ENCODE measurements at regions not wholly inside any gene's neighbourhood (a gene's known extent, or its start where the extent isn't known, plus 50 kb on each side); places are given as distances from the start of the nearest gene placed in this dataset.

- H2AFZ ChIP-seq (ENCODE audit: control insufficient read depth, low read length) = no peak overlapping the region
- no peaks in the 10 kb centered on the region for H3K9me3 ChIP-seq (ENCODE audit: control insufficient read depth, low read depth, low read length)
- H3K27ac ChIP-seq (ENCODE audit: control insufficient read depth, insufficient read depth, low read length) = no peak overlapping the region
- no peak overlapping the region for H3K9ac ChIP-seq (ENCODE audit: control insufficient read depth, extremely low read depth, insufficient read depth, low read length)
- H3K36me3 ChIP-seq (ENCODE audit: control insufficient read depth in 2 of 2, extremely low read depth in 1 of 2, insufficient read depth in 2 of 2, low read length in 2 of 2) = no peaks in the 10 kb centered on the region
- FAIRE-seq = no peak
- H3K4me2 ChIP-seq (ENCODE audit: control insufficient read depth, extremely low read depth, insufficient read depth, low read depth, low read length) = no peak overlapping the region
- DNase-seq (ENCODE audit: low read depth, low spot score) = no peak
- no peaks in the 10 kb centered on the region for H4K20me1 ChIP-seq (ENCODE audit: control insufficient read depth, extremely low read depth, insufficient read depth, low read length)
- dilution Hi-C loops (cut with MboI; ENCODE audit: extremely low pct_ligation_motif_present, low sequenced_read_pairs) = no loop called here
- no peaks in the 10 kb centered on the region for H3K9me1 ChIP-seq (ENCODE audit: control insufficient read depth, extremely low read depth, insufficient read depth, low read length)
- no peaks in the 10 kb centered on the region for H3K79me2 ChIP-seq (ENCODE audit: control insufficient read depth, insufficient read depth, low read length)
- no peaks in the 10 kb centered on the region for H3K4me1 ChIP-seq (ENCODE audit: control insufficient read depth, extremely low read depth, insufficient read depth, low read length)
- H3K27me3 ChIP-seq (ENCODE audit: control insufficient read depth, extremely low read depth, insufficient read depth, low read length) = no peaks in the 10 kb centered on the region
- H3K4me3 ChIP-seq (ENCODE audit: control insufficient read depth in 2 of 3, extremely low read depth in 1 of 3, insufficient read depth in 2 of 3, low read depth in 1 of 3, low read length in 3 of 3) = no peak overlapping the region
- TF ChIP-seq CTCF (optimal IDR thresholded peaks at IDR 0.05 in 1 of 3, IDR thresholded peaks at IDR 0.05 in 1 of 3, conservative IDR thresholded peaks at IDR 0.05 in 1 of 3; ENCODE audit: extremely low read depth in 1 of 3, insufficient read depth in 2 of 3, low read length in 3 of 3) = no peak
- no peak for TF ChIP-seq EZH2 (IDR thresholded peaks at IDR 0.05; ENCODE audit: low read length)
Measured at GRCh38 chr10:9684186-9684585, 1333.5 kb upstream of the CELF2 start.

- Histone ChIP-seq H3K4me3 (ENCODE audit: control insufficient read depth in 2 of 3, extremely low read depth in 1 of 3, insufficient read depth in 2 of 3, low read depth in 1 of 3, low read length in 3 of 3) (no peak overlapping the region), H4K20me1 (ENCODE audit: control insufficient read depth, extremely low read depth, insufficient read depth, low read length) (no peaks in the 10 kb centered on the region), H3K27ac (ENCODE audit: control insufficient read depth, insufficient read depth, low read length) (no peak overlapping the region), H3K36me3 (ENCODE audit: control insufficient read depth in 2 of 2, extremely low read depth in 1 of 2, insufficient read depth in 2 of 2, low read length in 2 of 2) (no peaks in the 10 kb centered on the region), H3K4me2 (ENCODE audit: control insufficient read depth, extremely low read depth, insufficient read depth, low read depth, low read length) (no peak overlapping the region), H3K9ac (ENCODE audit: control insufficient read depth, extremely low read depth, insufficient read depth, low read length) (no peak overlapping the region), H3K9me1 (ENCODE audit: control insufficient read depth, extremely low read depth, insufficient read depth, low read length) (no peaks in the 10 kb centered on the region), H2AFZ (ENCODE audit: control insufficient read depth, low read length) (no peak overlapping the region), H3K79me2 (ENCODE audit: control insufficient read depth, insufficient read depth, low read length) (no peaks in the 10 kb centered on the region), H3K9me3 (ENCODE audit: control insufficient read depth, low read depth, low read length) (no peaks in the 10 kb centered on the region), H3K4me1 (ENCODE audit: control insufficient read depth, extremely low read depth, insufficient read depth, low read length) (no peaks in the 10 kb centered on the region), H3K27me3 (ENCODE audit: control insufficient read depth, extremely low read depth, insufficient read depth, low read length) (no peaks in the 10 kb centered on the region)
- dilution Hi-C loops (cut with MboI; ENCODE audit: extremely low pct_ligation_motif_present, low sequenced_read_pairs) = no loop called here
- no peak for TF ChIP-seq CTCF (optimal IDR thresholded peaks at IDR 0.05 in 1 of 3, IDR thresholded peaks at IDR 0.05 in 1 of 3, conservative IDR thresholded peaks at IDR 0.05 in 1 of 3; ENCODE audit: extremely low read depth in 1 of 3, insufficient read depth in 2 of 3, low read length in 3 of 3)
- DNase-seq (ENCODE audit: low read depth, low spot score) (no peak), FAIRE-seq (no peak)
Measured at GRCh38 chr10:9685596-9685995, 1332.1 kb upstream of the CELF2 start.
